CD4-positive, alpha-beta T cell treated with Interleukin-17A for 4 hours (primary cell): ENCODE measurements at regions not wholly inside any gene's neighbourhood (a gene's known extent, or its start where the extent isn't known, plus 50 kb on each side); places are given as distances from the start of the nearest gene placed in this dataset.
"Not testable (repeated sequence)": the region's sequence is repeated elsewhere in the genome, so short reads cannot be mapped to it uniquely, and the experiment has no call there.

Experiments used
- DNase-seq: peaks from one replicate; pipeline ENCODE4 v3.0.0-alpha.2; 2020; ENCODE audit warnings: mixed read lengths

GRCh38 chr11:104774578-104774977 is 123.7 kb downstream of the CASP12 start:
- DNase-seq = no peak

- peak; percentile 36 for DNase-seq
Observed at GRCh38 chr11:104772806-104773241, 125.4 kb downstream of the CASP12 start.

- DNase-seq = no peak
Observed at GRCh38 chr11:104771763-104772162, 126.5 kb downstream of the CASP12 start.

- not testable (repeated sequence) for DNase-seq
Observed at GRCh38 chr11:104771046-104771445, 127.2 kb downstream of the CASP12 start.

- no peak for DNase-seq
Observed at GRCh38 chr11:104765401-104766095, 132.7 kb downstream of the CASP12 start.

GRCh38 chr11:104764710-104765045 is 133.6 kb downstream of the CASP12 start:
- no peak for DNase-seq

GRCh38 chr11:104763930-104764709 is 134.1 kb downstream of the CASP12 start:
- no peak for DNase-seq

GRCh38 chr11:104761511-104761910 is 136.7 kb downstream of the CASP12 start:
- no peak for DNase-seq

GRCh38 chr11:104759464-104759863 is 138.8 kb downstream of the CASP12 start:
- no peak for DNase-seq

GRCh38 chr11:104738918-104739317 is 159.3 kb downstream of the CASP12 start:
- DNase-seq = no peak

- DNase-seq = no peak
Observed at GRCh38 chr11:104738208-104738607, 160.1 kb downstream of the CASP12 start.

- DNase-seq = no peak
Observed at GRCh38 chr11:104736502-104736901, 161.8 kb downstream of the CASP12 start.

- no peak for DNase-seq
Observed at GRCh38 chr11:104734998-104735397, 163.3 kb downstream of the CASP12 start.

GRCh38 chr11:104731890-104732289 is 166.4 kb downstream of the CASP12 start:
- no peak for DNase-seq

GRCh38 chr11:104728927-104729326 is 169.3 kb downstream of the CASP12 start:
- DNase-seq = no peak

- DNase-seq = no peak
Observed at GRCh38 chr11:104727768-104728167, 170.5 kb downstream of the CASP12 start.

GRCh38 chr11:104727095-104727494 is 171.2 kb downstream of the CASP12 start:
- DNase-seq = no peak

- no peak for DNase-seq
Observed at GRCh38 chr11:104725796-104726408, 172.4 kb downstream of the CASP12 start.

GRCh38 chr11:104713401-104713800 is 184.9 kb downstream of the CASP12 start:
- no peak for DNase-seq

GRCh38 chr11:104705490-104706190 is 192.6 kb downstream of the CASP12 start:
- peak; percentile 75 for DNase-seq

- DNase-seq = no peak
Observed at GRCh38 chr11:104704888-104705287, 193.4 kb downstream of the CASP12 start.

- DNase-seq = no peak
Observed at GRCh38 chr11:104704146-104704830, 194.0 kb downstream of the CASP12 start.

GRCh38 chr11:104700609-104701008 is 197.7 kb downstream of the CASP12 start:
- no peak for DNase-seq
